ENCODE measurements at regions not wholly inside any gene's neighbourhood (a gene's known extent, or its start where the extent isn't known, plus 50 kb on each side); places are given as distances from the start of the nearest gene placed in this dataset.

GRCh38 chr14:83972631-83973030, 1557.3 kb upstream of the FLRT2 start:
- TF ChIP-seq MAX (IDR thresholded peaks at IDR 0.05; ENCODE audit: low read depth, low read length) (no peak), CTCF (IDR thresholded peaks at IDR 0.05; ENCODE audit: low read depth, low read length) (no peak), POLR2A (IDR thresholded peaks at IDR 0.05; ENCODE audit: extremely low read depth, insufficient read length) (no peak)

Measured in NB4 (cell line).